Uterus (tissue), 3 donors: ENCODE measurements at regions not wholly inside any gene's neighbourhood (a gene's known extent, or its start where the extent isn't known, plus 50 kb on each side); places are given as distances from the start of the nearest gene placed in this dataset.

Experiments used
- DNase-seq, 2 donors: peaks; one replicate each; pipeline ENCODE4 v3.0.0-alpha.2; 2019 to 2020
- H3K27ac ChIP-seq, 2 donors: fragments of 200-600 bp; sonication (generic); 1 replicate in 1 of 2; 2 replicates in 1 of 2; pipeline ENCODE4 v1.5.1; 2016 to 2018
- H3K27me3 ChIP-seq, 2 donors: fragments of 200-600 bp; sonication (generic); one replicate each; pipeline ENCODE4 v1.5.1; 2018 to 2019; ENCODE audit warnings: control low read depth in 1 of 2
- H3K36me3 ChIP-seq, 2 donors: fragments of 200-600 bp; sonication (generic); one replicate each; pipeline ENCODE4 v1.5.1; 2019; ENCODE audit warnings: control low read depth in 1 of 2
- H3K4me1 ChIP-seq, 2 donors: fragments of 200-600 bp; sonication (generic); one replicate each; pipeline ENCODE4 v1.5.1; 2018 to 2019; ENCODE audit warnings: control low read depth in 1 of 2
- H3K4me3 ChIP-seq, 2 donors: fragments of 200-600 bp; sonication (generic); 1 replicate in 1 of 2; 2 replicates in 1 of 2; pipeline ENCODE4 v1.5.1; 2018 to 2019; ENCODE audit warnings: mild to moderate bottlenecking in 1 of 2
- H3K9me3 ChIP-seq, 2 donors: fragments of 200-600 bp; sonication (generic); one replicate each; pipeline ENCODE4 v1.5.1; 2019; ENCODE audit warnings: control low read depth in 1 of 2
- CTCF ChIP-seq, 4 experiments: fragments of 200-600 bp in 2 of 4; fragments of 450-650 bp in 2 of 4; sonication (generic) in 2 of 4; IDR thresholded peaks; one replicate each; pipeline ENCODE4 v1.5.1; 2016 to 2019; ENCODE audit warnings: antibody characterized with exemption in 4 of 4, mild to moderate bottlenecking in 2 of 4, moderate library complexity in 1 of 4
- POLR2A ChIP-seq, 2 donors: fragments of 450-650 bp; IDR thresholded peaks; one replicate each; pipeline ENCODE4 v1.6.1; 2016; ENCODE audit warnings: antibody characterized with exemption in 2 of 2, mild to moderate bottlenecking in 1 of 2, moderate library complexity in 1 of 2
- intact Hi-C: fragments of 100-400 bp; cut with DNase I; formaldehyde crosslinking; loops from one replicate; pipeline ENCODE4 v1.15.1; 2023; ENCODE audit warnings: low total_unique reads
- donor health status: DM: yes; HTN: yes; CAD: no.

- no peaks in the 10 kb centered on the region for H3K4me1 ChIP-seq
- no peak overlapping the region for H3K27ac ChIP-seq
- TF ChIP-seq POLR2A (IDR thresholded peaks at IDR 0.05): no peak
- no peak for TF ChIP-seq CTCF (IDR thresholded peaks at IDR 0.05)
- H3K4me3 ChIP-seq: no peak overlapping the region
- intact Hi-C loops: no loop called here
- H3K27me3 ChIP-seq: no peaks in the 10 kb centered on the region
- no peak for DNase-seq
- H3K36me3 ChIP-seq: no peaks in the 10 kb centered on the region
- no peaks in the 10 kb centered on the region for H3K9me3 ChIP-seq
Measured at GRCh38 chr12:28794211-28794610, 354.9 kb upstream of the FAR2 start.

GRCh38 chr12:28794786-28795185 lies 354.3 kb upstream of the FAR2 start:
- H3K36me3 ChIP-seq: no peaks in the 10 kb centered on the region
- no peaks in the 10 kb centered on the region for H3K4me1 ChIP-seq
- no peak overlapping the region for H3K4me3 ChIP-seq
- intact Hi-C loops: no loop called here
- H3K9me3 ChIP-seq: no peaks in the 10 kb centered on the region
- DNase-seq: no peak
- no peaks in the 10 kb centered on the region for H3K27me3 ChIP-seq
- TF ChIP-seq CTCF (IDR thresholded peaks at IDR 0.05) (no peak), POLR2A (IDR thresholded peaks at IDR 0.05) (no peak)
- H3K27ac ChIP-seq: no peak overlapping the region

- TF ChIP-seq POLR2A (IDR thresholded peaks at IDR 0.05): no peak
- TF ChIP-seq CTCF (IDR thresholded peaks at IDR 0.05): no peak
- H3K27me3 ChIP-seq: no peaks in the 10 kb centered on the region
- intact Hi-C loops: no loop called here
- no peaks in the 10 kb centered on the region for H3K9me3 ChIP-seq
- H3K4me1 ChIP-seq: no peaks in the 10 kb centered on the region
- no peak for DNase-seq
- H3K36me3 ChIP-seq: no peaks in the 10 kb centered on the region
- H3K27ac ChIP-seq: no peak overlapping the region
- no peak overlapping the region for H3K4me3 ChIP-seq
Measured at GRCh38 chr12:28795311-28795710, 353.8 kb upstream of the FAR2 start.

GRCh38 chr12:28799348-28799747 lies 349.7 kb upstream of the FAR2 start:
- Histone ChIP-seq H3K4me3 (no peak overlapping the region), H3K9me3 (no peaks in the 10 kb centered on the region), H3K4me1 (no peaks in the 10 kb centered on the region), H3K27ac (no peak overlapping the region), H3K36me3 (no peaks in the 10 kb centered on the region), H3K27me3 (no peaks in the 10 kb centered on the region)
- intact Hi-C loops: no loop called here
- TF ChIP-seq POLR2A (IDR thresholded peaks at IDR 0.05) (no peak), CTCF (IDR thresholded peaks at IDR 0.05) (no peak)
- no peak for DNase-seq

GRCh38 chr12:28800129-28800528 lies 348.9 kb upstream of the FAR2 start:
- intact Hi-C loops: no loop called here
- no peak overlapping the region for H3K27ac ChIP-seq

More at GRCh38 chr12:28800129-28800528, 348.9 kb upstream of the FAR2 start:
- Histone ChIP-seq H3K4me1 (no peaks in the 10 kb centered on the region), H3K4me3 (no peak overlapping the region), H3K9me3 (no peaks in the 10 kb centered on the region), H3K36me3 (no peaks in the 10 kb centered on the region), H3K27me3 (no peaks in the 10 kb centered on the region)
- DNase-seq: no peak
- TF ChIP-seq POLR2A (IDR thresholded peaks at IDR 0.05) (no peak), CTCF (IDR thresholded peaks at IDR 0.05) (no peak)
